GM18502 (cell line): ENCODE measurements at regions not wholly inside any gene's neighbourhood (a gene's known extent, or its start where the extent isn't known, plus 50 kb on each side); places are given as distances from the start of the nearest gene placed in this dataset.
"Not testable (repeated sequence)": the region's sequence is repeated elsewhere in the genome, so short reads cannot be mapped to it uniquely, and the experiment has no call there.

ENCODE experiments used
- ATAC-seq: cut with Tn5 transposase; IDR thresholded peaks from one replicate; pipeline ENCODE4 v1.9.1; 2021; ENCODE audit warnings: mild to moderate bottlenecking; ENCODE audit not compliant: unreplicated experiment, poor library complexity

GRCh38 chr3:106473576-106474475 is 605.0 kb upstream of the CBLB start:
- no peak for ATAC-seq

- no peak for ATAC-seq
Measured at GRCh38 chr3:106482451-106482850, 613.6 kb upstream of the CBLB start.

GRCh38 chr3:106485217-106485616 is 616.4 kb upstream of the CBLB start:
- ATAC-seq, result no peak

- no peak for ATAC-seq
Measured at GRCh38 chr3:106485802-106486201, 617.0 kb upstream of the CBLB start.

GRCh38 chr3:106486945-106487639 is 618.3 kb upstream of the CBLB start:
- ATAC-seq, result not testable (repeated sequence)

GRCh38 chr3:106488331-106488730 is 619.5 kb upstream of the CBLB start:
- no peak for ATAC-seq

- no peak for ATAC-seq
Measured at GRCh38 chr3:106491796-106492195, 623.0 kb upstream of the CBLB start.

GRCh38 chr3:106508331-106508893 is 639.6 kb upstream of the CBLB start:
- ATAC-seq, result no peak

- ATAC-seq, result no peak
Measured at GRCh38 chr3:106510206-106510605, 641.4 kb upstream of the CBLB start.

GRCh38 chr3:106512846-106513245 is 644.0 kb upstream of the CBLB start:
- no peak for ATAC-seq

GRCh38 chr3:106514431-106514830 is 645.6 kb upstream of the CBLB start:
- ATAC-seq, result no peak

- no peak for ATAC-seq
Measured at GRCh38 chr3:106518516-106518915, 649.7 kb upstream of the CBLB start.

- ATAC-seq, result no peak
Measured at GRCh38 chr3:106522397-106522796, 653.6 kb upstream of the CBLB start.

GRCh38 chr3:106528932-106529331 is 660.1 kb upstream of the CBLB start:
- ATAC-seq, result no peak

GRCh38 chr3:106529738-106530137 is 660.9 kb upstream of the CBLB start:
- ATAC-seq, result peak; percentile 43

- no peak for ATAC-seq
Measured at GRCh38 chr3:106530367-106530766, 661.6 kb upstream of the CBLB start.

GRCh38 chr3:106531771-106532329 is 663.0 kb upstream of the CBLB start:
- ATAC-seq, result not testable (repeated sequence)

GRCh38 chr3:106533093-106533787 is 664.4 kb upstream of the CBLB start:
- ATAC-seq, result no peak

- ATAC-seq, result no peak
Measured at GRCh38 chr3:106533788-106534160, 665.0 kb upstream of the CBLB start.

GRCh38 chr3:106534206-106534605 is 665.4 kb upstream of the CBLB start:
- no peak for ATAC-seq
